NT2/D1 (cell line): ENCODE measurements at regions not wholly inside any gene's neighbourhood (a gene's known extent, or its start where the extent isn't known, plus 50 kb on each side); places are given as distances from the start of the nearest gene placed in this dataset.

Source experiments
- SUZ12 ChIP-seq: IDR thresholded peaks from 2 replicates; pipeline ENCODE4 v1.6.1; 2011; ENCODE audit not compliant: insufficient read length, insufficient read depth; ENCODE audit errors: extremely low read depth
- YY1 ChIP-seq: IDR thresholded peaks from 2 replicates; pipeline ENCODE4 v1.6.1; 2011; ENCODE audit not compliant: insufficient read length, insufficient read depth

DNA sequence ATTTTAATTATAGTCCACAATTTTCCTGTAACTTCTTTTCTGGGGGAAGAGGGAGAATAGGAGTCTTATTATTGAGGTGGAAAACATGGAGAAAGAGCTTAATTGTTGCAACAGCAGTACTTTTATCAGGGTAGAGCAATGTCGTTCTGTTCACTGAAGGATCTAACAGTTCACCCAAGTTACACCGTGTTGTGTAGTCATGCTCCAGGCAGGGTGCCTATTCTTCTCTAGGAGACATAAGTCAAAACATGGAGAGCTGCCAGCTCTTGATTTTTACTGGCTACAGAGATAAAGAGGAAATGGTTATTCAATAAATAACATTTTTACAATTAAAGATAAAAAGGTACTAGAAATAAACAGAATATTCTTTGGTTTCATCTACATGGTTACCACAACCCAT is 594.3 kb upstream of the NETO1 start:
- TF ChIP-seq SUZ12 = no peak
- TF ChIP-seq YY1 = no peak
